CD4-positive, alpha-beta T cell treated with Interleukin-10 for 1 hour (primary cell): ENCODE measurements at regions not wholly inside any gene's neighbourhood (a gene's known extent, or its start where the extent isn't known, plus 50 kb on each side); places are given as distances from the start of the nearest gene placed in this dataset.
"Not testable (repeated sequence)": the region's sequence is repeated elsewhere in the genome, so short reads cannot be mapped to it uniquely, and the experiment has no call there.

Source experiments
- DNase-seq: peaks from one replicate; pipeline ENCODE4 v3.0.0-alpha.2; 2020

- DNase-seq = no peak
Measured at GRCh38 chr3:197430502-197430901, 125.3 kb downstream of the BDH1 start.

GRCh38 chr3:197428952-197429351, 126.8 kb downstream of the BDH1 start:
- DNase-seq = no peak

- peak; percentile 27 for DNase-seq
Measured at GRCh38 chr3:197428117-197428801, 127.5 kb downstream of the BDH1 start.

DNA sequence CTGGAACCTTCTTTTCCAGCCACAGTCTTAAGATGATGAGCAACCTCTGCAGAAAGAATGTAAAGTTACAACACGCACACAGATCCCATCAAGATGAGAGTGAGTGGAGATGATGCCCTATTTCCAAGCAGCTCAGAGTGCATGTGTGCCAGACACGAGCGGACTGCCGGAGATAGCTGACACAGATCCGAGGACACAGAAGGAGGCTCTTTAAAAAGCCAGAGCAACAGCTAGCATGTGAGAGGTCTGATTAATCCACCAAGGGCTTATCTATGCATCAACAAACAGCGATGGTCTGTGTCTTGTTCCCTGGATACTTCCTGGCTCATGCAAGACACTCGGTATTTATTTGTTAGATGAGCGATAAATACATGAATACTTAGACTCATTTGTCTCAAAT, 128.6 kb upstream of the DLG1 start:
- no peak for DNase-seq

DNA sequence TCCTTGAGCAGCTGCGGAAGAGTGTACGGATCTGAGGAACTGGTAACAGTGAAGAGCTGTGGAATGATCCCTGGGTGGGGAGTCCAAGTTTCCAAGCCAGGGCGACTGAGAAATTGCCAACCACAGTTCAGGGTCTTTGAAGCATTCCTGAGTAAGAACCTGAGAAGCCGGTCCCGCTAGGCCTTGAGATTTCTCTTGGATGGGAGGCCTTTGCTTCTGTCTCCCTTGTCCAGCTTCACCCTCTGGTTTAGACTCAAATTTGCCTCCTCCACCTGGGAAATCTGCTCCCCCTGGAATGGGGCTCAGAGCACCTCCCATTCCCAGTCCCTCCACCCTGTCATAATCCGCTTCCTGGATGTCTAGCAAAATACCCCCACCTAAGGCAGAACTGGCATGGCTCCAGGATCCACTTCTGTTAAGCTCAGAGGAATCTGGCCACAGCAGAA, 127.7 kb upstream of the DLG1 start:
- DNase-seq = no peak

GRCh38 chr3:197425485-197426120, 127.2 kb upstream of the DLG1 start:
- no peak for DNase-seq

DNA sequence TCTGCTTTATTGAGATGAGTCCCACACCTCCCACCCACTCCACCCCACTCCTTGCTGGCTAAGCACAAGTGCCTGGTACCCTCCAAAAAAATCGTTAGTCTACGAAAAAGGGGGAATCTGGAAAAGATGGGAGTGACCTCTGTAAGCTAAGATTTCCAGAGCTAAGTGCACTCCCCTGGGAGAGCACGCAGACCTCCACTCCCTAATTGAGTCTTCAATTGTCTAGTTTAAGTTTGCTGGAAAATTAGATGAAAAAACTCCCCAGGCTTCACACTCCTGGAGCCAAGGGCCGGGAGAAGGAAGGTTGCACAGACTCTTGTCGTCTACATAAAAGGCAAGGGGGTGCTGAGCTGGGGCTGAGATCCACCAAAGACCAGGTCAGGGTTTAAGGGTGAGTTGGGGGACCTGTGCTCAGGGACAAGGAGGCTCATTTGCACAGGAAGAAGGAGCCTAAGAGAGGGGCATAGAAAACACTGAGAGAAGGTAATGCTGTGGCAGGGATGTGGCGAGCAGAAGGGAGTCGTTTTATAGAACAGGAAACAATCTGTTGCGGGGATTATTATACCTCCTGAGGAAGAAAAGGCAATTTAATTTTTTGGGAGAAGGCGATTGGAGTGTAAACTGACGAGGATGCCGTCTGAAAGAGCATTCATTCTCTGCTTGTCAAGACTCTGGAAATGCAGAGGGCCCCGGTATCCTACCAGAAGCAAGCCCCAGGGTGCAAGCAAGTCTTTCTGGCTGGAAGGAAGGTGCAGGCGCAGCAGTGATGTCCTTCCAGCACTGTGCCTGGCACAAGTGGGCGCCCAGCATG, 126.5 kb upstream of the DLG1 start:
- no peak for DNase-seq

DNA sequence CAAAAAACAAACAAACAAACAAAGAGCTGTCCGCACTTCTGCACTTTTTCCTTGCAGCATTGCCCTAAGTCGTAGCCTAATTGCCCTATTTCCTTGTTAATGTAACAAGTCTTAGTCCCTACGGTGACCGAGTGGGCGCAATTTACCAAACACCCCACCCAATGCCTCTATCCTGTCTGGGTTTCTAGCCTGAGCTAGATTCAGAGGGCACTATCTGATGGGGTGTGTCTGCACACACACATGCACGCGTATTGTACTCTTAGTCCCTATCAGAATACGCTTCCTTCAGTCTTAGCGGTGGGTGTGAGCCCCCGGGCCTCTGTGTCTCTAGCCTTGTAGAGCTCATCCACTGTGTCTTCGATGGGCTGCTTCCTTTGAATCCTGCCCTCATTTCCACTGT, 125.9 kb upstream of the DLG1 start:
- DNase-seq = no peak

GRCh38 chr3:197423376-197423775, 125.0 kb upstream of the DLG1 start:
- no peak for DNase-seq

DNA sequence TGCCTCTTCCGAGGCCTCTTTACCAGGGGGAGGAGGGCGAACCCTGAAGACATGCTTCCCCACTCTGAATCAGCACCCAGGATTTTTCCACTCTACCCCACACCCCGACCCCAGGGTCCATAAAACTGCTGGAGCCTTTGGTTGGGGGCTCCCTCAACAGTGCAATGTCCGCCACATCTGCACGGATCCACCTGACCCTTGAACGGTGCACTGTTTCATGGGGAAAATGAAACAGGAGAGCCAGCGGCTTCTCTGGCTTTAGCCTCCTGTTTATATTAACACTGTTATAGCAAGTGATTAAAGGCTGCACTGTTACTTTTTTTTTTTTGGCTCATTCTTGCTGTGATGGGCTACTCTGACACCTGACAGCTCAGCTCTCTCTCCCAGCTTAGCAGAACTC, 124.1 kb upstream of the DLG1 start:
- no peak for DNase-seq

DNA sequence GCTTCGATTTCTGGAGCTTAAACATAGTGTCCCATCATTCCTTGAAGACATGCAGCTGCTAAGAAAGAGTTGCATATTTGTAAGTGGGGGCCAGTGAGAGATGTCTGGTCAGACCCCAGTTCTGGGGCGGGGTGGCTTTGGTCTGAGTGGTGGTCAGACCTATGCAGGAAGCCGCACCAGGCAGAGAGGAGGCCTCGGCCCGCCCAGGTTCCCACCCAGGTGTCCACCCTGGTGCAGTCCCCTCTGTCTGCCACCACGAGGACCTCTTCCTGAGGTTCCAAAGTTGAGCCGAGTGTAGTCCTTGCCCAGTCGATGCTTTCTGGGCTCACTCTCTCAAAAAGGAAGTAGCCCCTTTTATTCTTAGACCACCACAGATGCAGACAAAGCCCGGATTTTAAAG, 122.6 kb upstream of the DLG1 start:
- DNase-seq = no peak

GRCh38 chr3:197420566-197420965, 122.2 kb upstream of the DLG1 start:
- DNase-seq = no peak

DNA sequence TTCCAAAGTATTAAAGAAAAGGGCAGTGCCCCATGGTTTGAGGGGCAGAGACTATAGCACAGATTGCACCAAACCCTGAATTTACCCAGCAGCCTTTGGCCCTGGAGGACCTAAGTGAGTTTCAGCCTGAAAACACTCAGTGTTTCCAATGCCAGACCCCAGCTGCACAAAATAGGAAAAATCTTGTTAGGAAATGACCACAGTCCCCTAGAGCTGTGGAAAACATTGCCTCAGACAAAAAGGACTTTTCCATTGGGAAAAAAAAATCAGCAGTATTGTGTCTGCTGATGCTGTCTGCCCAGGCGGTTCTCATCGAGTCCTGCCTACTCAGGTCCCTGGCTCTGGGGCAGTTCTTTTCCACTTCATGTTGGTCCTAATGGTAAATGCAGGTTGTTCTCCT, 121.7 kb upstream of the DLG1 start:
- no peak for DNase-seq

DNA sequence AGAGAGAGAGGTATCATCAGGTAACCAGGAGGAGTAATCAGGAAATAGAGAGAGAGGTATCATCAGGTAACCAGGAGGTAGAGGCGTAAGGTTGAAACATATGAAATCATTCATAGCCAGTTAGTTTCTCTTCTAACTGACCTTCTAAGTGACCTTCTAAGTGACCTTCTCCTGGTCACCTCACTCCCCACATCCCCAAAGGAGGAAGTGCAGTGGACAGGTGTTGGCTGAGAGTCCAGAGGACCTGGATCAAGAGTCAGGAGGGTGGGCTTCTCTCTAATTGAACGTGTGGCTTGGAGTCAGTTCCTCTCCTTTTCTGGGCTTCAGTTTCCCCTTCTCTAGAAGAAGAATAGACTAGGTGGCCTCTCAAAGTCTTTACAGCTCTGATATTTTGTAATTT, 121.3 kb upstream of the DLG1 start:
- DNase-seq = no peak

DNA sequence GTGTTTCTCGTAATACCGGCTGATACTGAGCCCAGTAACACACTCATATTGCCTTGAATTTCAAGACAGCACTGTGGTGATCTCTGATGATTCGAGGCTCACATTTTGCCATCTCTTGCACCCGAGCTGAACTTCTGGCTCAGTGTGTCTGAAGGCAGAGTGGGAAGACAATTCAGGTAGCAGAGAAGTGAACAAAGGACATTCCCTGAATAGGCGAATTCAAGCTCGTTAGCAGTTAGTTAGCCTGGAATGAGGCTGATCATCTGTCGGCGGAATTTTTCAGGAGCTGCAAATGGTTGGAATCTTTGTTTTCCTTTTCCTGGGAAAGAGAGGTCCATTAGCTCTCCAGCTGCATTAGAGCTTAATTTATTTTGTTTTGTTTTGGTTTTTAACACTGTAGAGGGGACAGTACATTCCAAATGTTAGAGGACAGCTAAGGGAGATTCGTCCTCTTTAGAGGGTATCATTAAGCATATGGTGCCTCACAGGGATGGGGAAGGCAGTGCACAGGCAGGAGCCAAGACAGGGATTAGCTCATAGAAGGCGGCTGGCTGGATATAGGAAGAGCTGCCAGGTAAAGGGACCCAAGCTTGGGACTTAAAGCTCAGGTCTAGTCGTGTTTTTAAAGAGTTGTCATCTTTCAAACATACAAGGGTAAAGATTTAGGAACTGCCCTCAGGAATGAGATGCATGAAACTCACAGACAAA, 119.7 kb upstream of the DLG1 start:
- DNase-seq = no peak

- no peak for DNase-seq
Measured at GRCh38 chr3:197417441-197417840, 119.0 kb upstream of the DLG1 start.

- not testable (repeated sequence) for DNase-seq
Measured at GRCh38 chr3:197411899-197412298, 113.5 kb upstream of the DLG1 start.

DNA sequence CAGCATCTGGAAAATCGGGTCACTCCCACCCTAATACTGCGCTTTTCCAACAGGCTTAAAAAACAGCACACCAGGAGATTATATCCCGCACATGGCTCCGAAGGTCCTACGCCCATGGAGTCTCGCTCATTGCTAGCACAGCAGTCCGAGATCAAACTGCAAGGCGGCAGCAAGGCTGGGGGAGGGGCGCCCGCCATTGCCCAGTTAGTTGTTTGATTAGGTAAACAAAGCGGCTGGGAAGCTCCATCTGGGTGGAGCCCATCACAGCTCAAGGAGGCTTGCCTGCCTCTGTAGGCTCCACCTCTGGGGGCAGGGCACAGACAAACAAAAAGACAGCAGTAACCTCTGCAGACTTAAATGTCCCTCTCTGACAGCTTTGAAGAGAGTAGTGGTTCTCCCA, 111.8 kb upstream of the DLG1 start:
- DNase-seq = not testable (repeated sequence)

DNA sequence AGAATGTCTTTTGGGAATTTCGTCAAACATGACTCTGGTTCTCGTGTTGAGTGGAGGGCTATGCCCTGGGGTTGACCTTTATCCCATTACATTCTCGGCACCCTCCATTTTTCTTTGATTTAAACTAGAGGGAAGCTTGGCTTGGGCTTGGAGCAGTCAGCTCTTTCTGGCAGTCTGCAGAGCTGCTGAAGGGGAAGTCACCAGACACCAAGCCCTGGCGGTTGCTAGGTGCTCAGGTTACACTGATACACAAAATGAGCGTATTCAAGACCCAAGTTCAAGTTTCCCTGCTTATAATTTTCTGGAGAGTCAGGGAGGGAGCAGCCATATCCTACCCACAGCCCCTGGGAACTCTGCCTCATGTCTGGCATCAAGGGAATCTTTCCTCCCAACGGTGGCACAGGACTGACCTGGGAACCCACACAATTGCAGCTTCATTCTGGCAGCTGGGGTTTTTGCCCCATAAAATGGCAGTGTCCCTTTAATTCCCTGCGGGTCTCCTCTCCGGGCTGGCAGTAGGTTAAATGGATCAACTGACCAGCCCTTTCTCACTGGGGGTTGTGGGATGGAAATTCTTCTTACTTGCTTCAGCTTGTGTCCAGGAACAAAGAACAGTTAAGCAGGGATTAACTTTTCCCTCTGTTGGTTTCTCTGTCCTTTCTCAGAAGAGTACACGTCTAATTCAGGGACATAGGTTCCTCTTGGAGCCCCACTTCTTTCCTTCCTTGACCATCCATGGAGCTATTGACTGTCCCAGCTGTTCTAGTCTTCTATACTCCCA, 110.0 kb upstream of the DLG1 start:
- no peak for DNase-seq

DNA sequence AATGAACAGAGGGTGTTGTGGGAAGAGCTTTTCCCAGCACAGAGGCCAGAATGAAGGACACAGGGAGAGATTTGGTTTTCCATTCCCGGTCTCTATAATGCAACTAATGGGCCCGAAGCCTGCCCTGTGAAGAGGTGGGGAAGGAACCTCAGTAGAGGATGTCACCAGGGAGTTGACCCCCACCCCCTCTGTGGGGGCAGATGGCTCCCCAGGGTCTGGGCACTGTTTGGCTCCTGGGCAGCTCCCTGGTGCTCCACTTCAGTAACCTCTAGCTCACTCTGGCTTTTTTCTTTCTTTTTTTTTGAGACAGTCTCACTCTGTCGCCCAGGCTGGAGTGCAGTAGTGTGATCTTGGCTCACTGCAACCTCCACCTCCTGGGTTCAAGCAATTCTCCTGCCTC, 109.1 kb upstream of the DLG1 start:
- no peak for DNase-seq

DNA sequence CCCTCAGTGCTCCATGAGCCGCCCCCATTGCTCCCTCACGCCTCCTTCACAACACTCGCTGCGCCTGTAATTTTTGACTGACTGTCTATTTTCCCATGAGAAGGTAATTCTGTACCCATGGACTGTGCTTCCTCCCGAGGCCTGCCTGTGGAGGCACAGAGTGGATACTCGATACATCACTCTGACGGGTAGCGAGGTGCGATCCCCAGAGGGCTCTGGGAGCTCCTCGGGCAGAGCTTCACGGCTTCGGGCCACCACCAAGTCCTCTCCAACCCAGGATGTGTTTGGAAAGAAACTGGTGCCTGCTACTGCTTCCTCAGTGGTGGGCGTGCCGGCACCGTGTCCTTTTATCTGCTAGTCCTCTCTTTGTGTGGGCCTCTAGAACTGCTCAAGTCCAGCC, 108.6 kb upstream of the DLG1 start:
- no peak for DNase-seq

GRCh38 chr3:197406266-197406665, 107.9 kb upstream of the DLG1 start:
- no peak for DNase-seq

- no peak for DNase-seq
Measured at GRCh38 chr3:197404754-197405153, 106.3 kb upstream of the DLG1 start.
